GM18868 (cell line): ENCODE measurements at regions not wholly inside any gene's neighbourhood (a gene's known extent, or its start where the extent isn't known, plus 50 kb on each side); places are given as distances from the start of the nearest gene placed in this dataset.
"Not testable (repeated sequence)": the region's sequence is repeated elsewhere in the genome, so short reads cannot be mapped to it uniquely, and the experiment has no call there.

Experiments used
- ATAC-seq: cut with Tn5 transposase; IDR thresholded peaks from one replicate; pipeline ENCODE4 v1.9.1; 2021; ENCODE audit warnings: mild to moderate bottlenecking, moderate library complexity; ENCODE audit not compliant: unreplicated experiment

GRCh38 chr10:120109725-120110124 lies 217.2 kb downstream of the SEC23IP start:
- not testable (repeated sequence) for ATAC-seq

DNA sequence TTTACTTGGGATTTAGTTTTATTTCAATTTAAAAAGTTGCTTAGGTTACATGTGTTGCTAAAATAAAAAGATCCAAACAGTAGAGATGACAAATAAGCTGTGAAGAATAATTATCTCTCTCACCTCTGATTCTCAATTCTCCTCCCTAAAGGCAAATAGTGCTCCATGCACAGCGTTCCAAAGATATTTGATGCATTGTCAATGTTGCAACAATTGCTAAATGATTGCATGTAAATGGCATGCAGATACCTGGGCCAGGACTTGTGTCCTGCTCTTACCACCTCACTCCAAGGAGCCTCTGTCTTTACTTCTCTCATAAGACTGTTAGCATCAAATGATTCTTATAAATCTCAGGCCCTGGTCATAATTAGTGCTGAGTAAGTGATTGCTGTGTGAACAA lies 217.7 kb downstream of the SEC23IP start:
- ATAC-seq, result no peak

DNA sequence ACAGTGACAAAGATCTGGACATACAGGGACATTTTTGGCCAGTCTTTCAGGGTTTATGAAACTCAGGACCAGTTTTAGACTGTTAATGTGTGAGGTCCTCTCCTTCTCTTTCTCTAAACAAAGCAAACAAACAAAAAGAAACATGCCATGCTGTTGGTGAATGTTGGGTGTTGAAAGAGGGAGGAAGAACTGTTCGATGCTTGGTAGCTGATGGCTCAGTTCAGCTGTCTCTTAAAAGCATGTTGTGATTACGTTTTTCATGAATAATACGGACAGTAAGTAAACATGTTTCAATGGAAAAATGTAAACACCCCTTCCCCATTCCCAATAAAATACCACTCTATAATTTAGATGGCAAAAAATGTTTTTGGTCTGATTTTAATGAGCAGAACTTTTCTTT lies 219.1 kb downstream of the SEC23IP start:
- ATAC-seq, result no peak

- ATAC-seq, result no peak
Measured at GRCh38 chr10:120112809-120113208, 220.3 kb downstream of the SEC23IP start.

- ATAC-seq, result no peak
Measured at GRCh38 chr10:120115959-120116358, 223.4 kb downstream of the SEC23IP start.

DNA sequence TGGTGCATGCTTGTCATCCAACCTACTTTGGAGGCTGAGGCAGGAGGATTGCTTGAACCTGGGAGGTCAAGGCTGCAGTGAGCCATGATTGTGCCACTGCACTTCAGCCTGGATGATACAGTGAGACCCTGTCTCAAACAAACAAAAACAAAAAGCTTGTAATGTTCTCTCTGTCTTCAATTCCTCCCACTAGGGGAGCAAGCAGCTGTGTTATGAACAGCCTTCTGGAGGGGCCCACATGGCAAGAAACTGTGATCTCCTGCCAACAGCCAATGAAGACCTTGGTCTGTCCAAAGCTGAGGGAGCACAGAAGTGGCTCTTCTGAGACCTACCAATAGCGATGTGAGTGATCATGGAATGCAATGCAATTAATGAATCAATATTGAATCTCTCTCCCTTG lies 229.2 kb downstream of the SEC23IP start:
- no peak for ATAC-seq

DNA sequence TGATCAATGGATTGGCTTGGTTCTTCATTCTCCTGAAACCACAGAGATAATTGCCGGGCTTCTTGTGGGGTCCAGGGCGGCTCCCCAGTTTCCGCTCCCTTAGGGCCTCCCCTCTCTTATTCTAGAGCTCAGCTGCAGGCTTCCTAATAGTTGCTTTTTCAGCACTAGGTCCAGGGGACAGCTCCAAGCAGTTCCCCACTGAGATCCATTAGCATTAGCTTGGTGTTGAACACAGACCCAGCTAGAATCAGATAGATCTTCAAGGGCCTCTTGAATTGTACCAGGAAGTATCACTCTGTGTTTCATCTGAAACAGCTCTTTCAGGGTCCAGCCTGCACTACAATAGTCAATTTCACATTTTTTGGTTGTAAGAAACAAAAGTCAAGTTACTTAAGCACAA lies 238.7 kb downstream of the SEC23IP start:
- no peak for ATAC-seq

DNA sequence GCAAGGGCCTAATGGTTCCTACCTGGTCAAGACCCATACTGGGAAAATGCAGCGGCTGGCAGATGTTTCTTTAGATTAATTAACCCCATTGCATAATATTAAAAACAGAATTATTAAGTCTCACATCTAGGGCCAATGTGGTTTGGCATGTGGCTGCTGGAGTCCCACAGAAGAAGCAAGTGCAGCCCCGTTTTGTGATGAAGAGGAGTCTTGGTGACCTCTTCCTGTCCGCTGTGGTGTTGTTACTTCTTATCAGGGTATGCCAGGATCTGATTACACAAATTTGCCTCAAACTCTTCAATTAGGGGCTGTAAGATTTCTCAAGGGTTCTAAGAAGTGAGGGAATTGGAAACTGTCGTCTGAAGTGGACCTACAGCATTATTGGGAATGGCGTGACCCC lies 240.3 kb downstream of the SEC23IP start:
- ATAC-seq, result no peak

DNA sequence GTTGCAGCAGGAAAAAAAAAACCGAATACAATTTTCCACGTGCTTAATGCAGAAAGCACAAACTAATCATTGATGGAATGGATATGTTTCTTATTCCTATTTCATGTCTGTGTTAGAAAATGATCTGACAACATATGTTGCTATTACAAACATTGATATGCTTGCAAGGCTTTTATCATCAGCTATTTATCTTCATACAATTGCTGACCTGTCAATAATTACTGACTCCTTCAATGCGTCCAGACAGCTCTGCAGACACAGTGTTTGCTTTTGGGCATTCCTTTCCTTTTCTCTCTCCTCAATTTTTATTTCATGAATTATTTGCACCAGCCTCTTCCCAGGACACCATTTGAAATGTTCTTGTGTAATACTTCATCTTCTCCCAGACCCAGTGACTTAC lies 246.2 kb downstream of the SEC23IP start:
- ATAC-seq, result no peak

DNA sequence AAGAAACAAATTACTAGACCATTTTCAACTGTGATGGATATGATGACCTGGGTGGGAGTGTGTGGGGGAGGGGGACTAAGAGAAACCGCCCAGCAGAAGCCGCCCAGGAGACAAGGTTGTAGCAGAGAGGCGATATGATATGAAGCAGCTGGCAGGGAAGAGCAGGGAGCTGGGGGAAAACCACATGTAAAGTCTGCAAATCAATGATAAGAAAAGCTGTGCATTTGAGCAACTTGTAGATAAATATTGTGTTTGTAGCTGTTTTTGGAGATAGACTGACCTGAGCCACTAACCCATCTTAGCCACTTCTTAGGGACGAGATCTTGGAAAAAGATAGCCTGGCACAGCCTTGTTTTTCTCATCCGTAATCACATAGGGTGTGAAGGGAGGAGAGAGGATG lies 252.6 kb downstream of the SEC23IP start:
- no peak for ATAC-seq

GRCh38 chr10:120156614-120157274 lies 264.2 kb downstream of the SEC23IP start:
- ATAC-seq, result no peak

DNA sequence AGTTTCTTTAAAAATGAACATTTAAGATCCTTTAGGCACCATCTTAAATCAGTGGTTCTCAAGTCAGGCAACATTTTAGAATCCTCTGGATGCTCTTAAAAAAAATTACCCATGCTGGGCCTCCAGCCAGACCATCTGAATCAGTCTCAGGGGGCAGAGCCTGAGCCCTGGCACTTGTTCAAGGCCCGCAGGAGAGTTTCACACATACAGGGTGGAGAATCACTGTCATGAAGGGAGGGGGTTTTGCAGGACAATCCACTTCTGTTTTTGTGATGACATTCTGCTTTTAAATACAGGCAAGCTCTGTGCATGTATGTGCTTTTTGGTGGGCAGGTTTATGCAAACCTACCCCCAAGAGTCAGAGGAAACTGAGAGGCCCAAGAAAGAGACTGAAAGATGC lies 268.6 kb downstream of the SEC23IP start:
- no peak for ATAC-seq

DNA sequence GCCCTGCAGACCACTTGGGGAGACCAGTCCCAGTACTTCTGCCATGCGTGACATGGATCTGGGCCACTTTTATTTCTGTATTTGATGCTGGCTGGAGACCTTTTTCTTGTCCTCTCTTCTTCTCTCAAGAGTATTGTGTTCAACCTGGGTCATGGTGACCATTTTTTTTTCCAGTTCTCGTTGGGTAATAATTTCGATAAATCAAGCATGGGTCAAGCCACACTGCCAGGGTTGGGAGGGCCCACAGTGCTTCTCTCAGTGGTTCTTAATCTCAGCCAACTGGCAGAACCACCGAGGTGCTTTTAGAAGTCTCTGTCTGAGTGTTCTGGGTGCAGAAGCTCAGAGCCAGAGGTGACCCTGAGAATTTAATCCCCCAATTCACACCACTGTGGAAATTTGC lies 269.9 kb downstream of the SEC23IP start:
- ATAC-seq, result no peak

GRCh38 chr10:120172356-120172755 lies 279.8 kb downstream of the SEC23IP start:
- no peak for ATAC-seq

DNA sequence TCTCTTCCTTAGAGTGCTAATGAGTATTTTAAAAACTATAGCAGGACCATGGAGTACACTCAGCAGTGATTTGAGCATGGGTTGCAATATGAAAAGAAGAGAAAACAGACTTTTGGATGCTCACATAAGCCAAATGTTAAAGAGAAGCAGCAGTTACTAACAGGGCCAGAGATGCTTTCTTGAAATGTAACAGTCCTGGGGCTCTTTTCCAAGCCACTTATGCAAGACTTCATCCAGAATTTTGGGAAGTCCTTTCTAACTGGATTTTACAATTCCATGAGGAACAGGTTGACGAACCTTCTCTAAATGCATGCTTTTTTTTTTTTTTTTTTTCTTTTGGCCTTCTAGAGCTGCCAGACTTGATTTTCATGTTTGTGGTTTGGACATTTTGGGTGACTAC lies 282.0 kb downstream of the SEC23IP start:
- no peak for ATAC-seq

GRCh38 chr10:120177330-120177729 lies 279.7 kb upstream of the PLPP4 start:
- ATAC-seq, result no peak

DNA sequence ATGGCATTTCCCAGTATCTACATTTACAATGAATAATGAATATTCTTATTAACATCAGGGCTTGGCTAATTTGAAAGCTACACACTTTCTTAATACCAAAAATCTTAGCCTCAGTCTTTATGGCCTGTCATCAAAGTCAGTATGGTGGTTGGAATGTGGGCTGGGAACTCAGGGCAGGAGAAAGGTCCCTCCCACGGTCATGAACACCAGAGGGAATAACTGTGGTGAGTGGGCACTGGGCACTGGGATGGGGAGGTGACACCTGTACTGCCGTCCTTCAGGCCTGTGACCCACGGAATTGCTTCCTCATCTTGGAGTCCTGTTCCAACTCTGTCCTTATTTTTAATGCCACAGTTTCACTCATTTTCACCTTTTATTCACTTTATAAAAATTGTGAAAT lies 276.9 kb upstream of the PLPP4 start:
- no peak for ATAC-seq

DNA sequence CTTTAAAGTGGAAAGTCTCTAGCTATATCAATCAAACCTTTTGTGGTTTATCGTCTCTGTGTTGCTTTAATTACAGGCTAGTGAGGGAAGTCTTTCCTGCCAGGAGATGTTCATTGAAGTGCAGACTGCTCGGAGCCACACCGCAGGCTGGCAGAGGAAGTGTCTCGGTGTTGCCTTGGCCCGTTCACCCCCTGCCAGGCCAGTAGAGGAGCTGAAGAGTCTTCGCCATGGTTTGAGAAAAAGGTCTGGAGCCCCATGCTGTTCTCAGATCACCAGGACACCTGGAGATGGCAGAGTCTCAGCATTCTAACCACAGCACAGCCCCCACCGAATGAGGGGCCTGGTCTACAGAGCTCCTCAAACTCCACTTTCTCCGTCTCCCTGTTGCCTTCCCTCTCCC lies 275.9 kb upstream of the PLPP4 start:
- no peak for ATAC-seq

DNA sequence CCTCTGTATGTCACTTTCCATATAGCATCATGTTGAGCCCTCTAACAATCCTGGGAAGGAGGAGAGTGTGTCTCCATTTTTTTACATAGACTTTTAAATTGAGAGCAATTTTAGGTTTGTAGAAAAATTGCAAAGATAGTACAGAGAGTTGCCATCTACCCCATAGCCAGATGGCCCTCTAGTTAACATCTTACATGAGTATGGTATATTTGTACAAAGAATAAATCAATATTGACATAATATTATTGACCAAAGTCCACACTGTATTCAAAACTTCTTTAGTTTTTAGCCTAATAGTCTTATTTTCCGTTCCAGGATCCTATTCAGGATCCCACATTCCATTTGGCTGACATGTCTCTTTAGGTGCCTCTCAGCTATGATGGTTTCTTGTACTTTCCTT lies 274.6 kb upstream of the PLPP4 start:
- no peak for ATAC-seq

GRCh38 chr10:120183546-120183945 lies 273.5 kb upstream of the PLPP4 start:
- no peak for ATAC-seq

- ATAC-seq, result no peak
Measured at GRCh38 chr10:120184547-120185337, 272.3 kb upstream of the PLPP4 start.

GRCh38 chr10:120186506-120186905 lies 270.5 kb upstream of the PLPP4 start:
- ATAC-seq, result no peak

GRCh38 chr10:120187168-120187567 lies 269.9 kb upstream of the PLPP4 start:
- not testable (repeated sequence) for ATAC-seq
